A172 (cell line): ENCODE measurements at regions not wholly inside any gene's neighbourhood (a gene's known extent, or its start where the extent isn't known, plus 50 kb on each side); places are given as distances from the start of the nearest gene placed in this dataset.

Experiments
- DNase-seq: peaks from one replicate; pipeline ENCODE4 v3.0.0-alpha.2; 2015; ENCODE audit warnings: low spot score

DNA sequence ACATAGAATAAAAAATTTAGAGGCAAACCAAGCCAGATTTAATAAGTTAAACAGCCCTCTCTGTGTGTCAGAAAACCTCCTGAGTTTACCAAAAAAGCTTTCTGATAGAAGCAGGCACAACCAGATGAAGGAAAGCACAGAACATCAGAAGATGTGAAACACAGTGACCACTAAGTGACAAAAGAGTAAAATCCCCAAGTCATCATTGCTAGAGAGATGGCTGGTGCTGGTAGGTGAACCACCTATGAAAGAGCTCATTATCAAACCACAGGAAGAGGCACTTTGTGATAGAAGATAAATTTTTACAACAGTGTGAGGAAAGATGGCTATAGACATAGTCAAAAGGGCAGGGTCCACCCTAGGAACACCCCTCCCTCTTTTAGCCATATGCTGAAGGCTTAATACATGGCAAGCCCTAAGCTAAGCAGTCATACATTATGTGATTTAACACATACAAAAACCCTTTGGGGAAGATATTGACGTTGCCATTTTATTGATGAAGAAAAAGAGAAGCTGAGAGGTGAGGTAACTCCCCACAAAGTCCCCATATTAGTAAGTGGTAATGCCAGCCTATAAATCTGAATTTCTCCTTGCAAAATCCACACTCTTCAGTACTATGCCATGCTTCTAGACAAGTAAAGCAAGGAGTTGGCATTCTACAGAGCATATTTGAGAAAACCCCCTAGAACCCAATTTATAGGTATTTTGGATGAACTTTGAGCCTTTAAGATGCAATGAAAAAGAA, 449.9 kb downstream of the LRIG3 start:
- no peak for DNase-seq

DNA sequence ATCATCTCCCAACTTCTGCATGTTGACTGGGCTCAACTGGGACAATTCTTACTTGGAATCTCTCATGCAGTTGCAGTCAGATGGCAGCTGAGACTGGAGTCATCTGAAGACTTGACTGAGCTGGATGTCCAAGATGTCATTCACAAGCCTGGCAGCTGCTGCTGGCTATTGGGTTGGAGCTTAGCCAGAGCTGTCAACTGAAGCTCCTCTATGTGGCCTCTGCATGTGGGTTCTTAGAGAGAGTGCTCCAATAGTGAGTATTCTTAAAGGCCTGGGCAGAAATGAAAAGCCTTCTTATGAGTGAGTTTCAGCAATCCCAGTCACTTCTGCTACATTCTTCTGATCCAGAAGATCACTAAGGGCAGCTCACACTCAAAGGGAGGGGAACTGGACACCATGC, 440.9 kb downstream of the LRIG3 start:
- no peak for DNase-seq

DNA sequence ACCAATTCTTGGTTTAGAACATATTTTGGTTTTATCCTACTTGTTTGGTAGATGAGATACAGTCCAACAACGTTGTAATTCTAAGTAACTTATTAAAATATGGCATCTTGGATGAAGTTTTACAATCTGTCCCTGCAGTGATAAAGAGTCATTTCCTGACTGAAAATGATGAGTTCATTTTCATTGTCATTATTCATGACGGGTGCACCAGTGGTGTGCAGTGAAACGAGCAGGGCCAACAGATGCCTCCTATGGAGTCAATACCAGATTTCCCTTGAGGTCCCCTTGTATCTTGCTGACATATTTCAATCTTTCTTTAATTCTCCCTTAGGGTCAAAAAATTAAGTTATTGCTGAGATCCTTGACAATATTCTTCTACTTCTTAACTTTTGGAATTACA, 438.5 kb downstream of the LRIG3 start:
- DNase-seq, result no peak

DNA sequence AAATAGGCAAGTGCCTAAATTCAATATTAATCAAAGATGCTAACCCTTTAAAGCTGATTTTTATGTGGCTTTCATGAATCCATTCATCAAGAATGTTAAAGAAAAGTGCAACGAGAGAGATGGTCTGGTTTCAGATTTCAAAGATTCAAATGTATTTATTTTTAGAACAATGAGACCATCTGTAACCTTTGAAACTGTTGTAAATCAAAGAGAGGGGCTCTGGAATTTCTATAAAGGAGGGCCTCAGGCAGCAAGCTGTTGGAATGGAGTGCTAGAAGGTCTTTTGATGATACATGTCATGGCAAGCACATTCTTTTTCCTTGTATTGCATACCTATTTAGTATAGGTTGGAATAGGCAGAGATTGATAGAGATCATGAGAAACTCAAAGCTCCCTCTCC, 433.0 kb downstream of the LRIG3 start:
- DNase-seq, result no peak

DNA sequence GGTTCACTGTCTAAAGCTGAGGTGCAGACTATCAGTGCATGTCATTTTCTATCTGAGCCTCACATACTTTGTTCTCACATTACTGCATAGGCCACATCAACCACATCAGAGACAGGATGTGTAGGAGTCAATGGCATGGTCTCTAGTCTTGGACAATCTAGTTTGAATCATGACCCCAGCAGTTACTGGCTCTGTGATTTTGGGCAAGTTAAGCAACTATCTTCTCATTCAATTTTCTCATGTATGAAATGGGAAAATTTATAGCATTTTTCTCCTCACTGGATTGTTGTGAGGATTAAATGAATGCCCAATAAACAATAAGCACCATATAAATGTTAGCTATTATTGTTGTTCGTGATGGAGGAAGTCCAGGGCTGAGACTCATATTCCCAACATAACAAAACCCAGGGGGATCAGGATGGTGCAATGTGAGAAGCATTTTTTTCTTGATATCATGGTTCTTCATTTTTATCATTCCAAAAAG, 432.6 kb downstream of the LRIG3 start:
- no peak for DNase-seq

DNA sequence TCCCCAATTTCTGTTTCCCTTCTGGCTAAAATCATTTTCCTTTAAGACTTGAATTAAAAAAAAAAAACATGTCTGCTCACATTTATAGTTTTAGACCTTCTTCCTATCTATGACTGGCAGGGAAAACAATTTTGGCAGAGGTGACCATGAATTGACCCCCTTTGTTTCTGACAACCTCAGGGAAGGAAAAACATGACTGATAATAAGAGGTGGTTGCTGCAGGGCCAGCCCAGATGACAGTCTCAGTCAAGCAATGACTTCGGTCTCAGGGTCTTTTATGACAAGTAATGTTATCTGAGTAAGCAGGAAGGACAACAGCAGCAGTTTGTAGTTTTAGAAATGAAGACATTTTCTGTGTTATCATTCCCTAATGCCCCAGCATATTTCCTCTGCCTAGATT, 430.9 kb downstream of the LRIG3 start:
- DNase-seq, result no peak

DNA sequence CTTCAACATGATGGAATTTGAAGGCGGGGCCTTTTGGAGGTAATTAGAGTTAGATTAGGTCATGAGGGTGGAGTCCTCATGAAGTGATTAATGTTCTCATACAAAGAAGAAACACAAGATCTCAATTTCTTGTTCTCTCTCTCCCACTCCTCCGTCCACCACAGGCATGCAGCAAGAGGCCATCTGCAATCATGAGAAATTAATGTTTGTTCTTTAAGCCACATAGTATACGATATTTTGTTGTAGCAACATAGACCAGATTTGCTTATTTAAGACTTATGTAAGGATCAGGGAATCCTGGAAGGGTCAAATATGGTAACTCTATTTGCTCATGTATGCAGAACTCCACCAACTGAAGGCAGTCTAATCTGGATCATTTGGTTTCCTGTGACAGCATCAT, 429.0 kb downstream of the LRIG3 start:
- peak; percentile 36 for DNase-seq

DNA sequence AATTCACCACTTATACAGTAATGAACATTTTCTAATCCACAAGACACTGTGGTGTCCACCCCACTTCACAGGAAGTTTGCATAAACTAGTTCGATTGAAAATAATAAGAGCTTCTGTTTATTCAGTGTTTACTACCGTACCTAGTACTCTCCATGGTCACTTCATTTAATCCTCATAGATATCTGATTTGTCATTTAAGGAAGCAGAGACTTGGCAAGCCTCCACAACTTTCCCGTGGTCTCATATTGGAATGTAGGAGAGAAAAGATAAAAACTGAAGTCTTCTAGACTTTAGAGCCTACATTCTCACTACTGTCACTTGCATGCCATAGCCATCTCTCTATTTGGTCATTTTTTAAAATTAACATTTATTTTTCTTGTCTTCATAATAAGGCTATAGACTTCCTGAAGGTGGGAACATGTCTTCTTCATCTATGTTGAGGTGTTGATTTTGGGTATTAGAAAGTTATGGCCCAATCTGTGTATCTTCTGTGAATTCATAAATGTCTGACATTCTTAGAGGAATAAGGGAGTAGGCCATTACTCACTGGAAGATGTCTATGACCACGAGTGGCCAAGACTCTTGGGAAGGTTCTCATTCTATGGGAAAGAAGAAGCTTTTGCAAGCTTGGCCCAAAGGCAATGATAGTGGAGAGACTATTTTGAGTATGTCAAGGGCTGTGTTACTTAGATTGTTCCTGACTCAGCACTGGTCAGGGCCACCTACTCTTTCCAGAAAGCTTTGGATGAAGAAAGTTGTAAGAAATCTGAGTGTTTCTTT, 423.7 kb downstream of the LRIG3 start:
- DNase-seq, result no peak

DNA sequence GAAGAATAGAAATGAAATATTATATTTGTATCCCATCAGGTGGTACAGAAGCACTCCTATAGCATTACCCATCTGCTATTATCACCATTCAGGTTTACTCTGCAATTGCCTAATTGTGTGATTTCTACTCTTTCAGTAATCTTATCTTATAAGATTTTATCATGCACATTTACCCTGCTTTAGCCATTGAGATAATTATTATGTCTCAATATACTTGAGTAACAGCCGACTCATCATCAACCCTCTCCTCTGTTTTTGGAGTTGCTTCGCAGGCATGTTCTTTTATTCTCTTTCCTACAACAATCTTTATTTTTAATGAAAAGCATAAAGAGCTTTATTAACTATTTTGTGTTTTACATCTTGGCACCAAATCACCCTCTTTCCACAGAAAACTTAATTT, 419.9 kb downstream of the LRIG3 start:
- DNase-seq, result no peak

DNA sequence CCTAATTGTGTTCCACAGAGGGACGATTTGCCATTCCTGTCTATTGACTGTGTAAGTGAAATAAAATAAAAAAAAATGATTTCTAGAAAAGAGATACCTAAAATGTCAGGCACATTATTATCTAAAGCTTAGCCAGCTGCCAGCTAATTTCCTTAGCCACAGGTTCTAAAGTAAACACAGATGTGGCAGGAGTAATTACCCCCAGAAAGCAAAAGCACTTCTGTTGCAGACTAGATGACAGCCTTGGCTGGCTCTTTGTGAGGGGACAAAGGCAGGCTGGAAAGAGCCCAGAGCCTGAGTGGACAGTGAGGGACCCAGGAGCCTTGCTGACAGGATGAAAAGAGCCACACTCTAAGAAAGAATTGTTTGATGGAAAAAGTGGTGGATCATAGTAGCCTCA, 418.1 kb downstream of the LRIG3 start:
- DNase-seq, result peak; percentile 27

DNA sequence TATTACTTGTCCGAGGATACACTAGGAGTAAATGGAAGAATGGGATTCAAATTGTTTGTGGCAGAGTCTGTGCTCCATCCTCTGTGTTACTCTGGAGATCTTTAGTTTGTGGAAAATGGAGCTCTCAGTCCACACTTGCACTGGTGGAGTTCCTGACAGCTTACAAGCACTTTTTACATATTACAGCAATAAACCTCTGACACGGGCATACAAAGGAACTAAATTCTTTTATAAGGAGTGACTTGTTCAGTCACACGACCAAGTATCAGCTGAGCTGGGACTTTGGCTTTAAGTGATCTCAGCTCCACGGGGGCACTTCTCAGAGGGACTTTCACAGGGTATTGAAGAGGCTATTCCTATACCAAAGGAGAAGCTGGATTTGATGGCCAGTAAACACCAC, 417.5 kb downstream of the LRIG3 start:
- DNase-seq, result no peak

DNA sequence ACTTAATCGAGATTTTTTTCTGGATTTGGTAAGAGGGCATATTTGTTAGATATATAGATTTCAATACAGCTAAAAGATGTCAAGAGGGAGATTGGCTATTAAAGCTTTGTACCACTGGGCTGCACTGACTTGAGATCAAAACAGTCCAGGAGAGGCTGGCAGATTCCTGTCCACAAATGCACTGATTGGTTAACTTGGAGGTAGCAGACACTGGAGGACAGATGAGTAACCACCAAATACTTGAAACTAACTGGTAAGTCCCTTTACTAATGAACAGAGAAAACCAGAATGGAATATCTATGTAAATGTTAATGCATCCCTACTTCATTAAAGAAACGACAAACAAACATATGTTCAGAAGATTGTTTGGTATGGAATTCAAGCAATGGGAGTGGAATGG, 416.6 kb downstream of the LRIG3 start:
- no peak for DNase-seq

DNA sequence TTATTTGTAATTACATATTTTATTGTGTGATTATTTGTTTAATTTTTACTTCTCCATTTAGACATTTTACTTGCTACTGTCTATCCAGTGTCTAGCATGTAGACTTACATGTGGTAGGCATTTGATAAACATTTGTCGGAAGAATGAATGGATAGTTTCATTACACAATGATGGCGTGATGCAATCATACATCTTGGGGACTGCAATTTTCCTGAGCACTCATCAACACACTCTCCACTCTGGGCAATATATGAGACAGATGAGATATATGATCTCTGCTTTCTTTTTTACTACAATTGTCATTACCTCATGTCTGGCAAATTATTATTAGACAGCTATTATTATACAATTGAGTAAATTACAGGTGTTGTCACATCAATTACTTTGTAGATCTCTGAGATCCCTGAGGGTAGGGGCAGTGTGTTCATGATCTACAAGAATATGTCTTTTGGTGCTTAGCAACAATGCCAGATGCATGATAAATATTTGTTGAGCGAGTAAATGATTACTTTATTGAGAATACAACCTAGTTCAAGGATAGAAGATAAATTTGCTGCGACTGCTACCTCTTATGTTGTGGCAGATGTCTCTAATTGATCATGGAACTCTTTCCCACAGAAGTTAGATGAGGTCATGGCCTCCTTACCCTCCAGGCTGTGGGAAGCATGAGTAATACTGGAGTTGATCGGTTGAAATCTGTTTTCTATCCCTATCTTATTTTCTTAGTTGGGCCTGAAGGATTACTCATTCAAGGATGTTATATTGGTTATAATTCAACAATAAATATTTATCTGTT, 416.0 kb downstream of the LRIG3 start:
- DNase-seq, result no peak

DNA sequence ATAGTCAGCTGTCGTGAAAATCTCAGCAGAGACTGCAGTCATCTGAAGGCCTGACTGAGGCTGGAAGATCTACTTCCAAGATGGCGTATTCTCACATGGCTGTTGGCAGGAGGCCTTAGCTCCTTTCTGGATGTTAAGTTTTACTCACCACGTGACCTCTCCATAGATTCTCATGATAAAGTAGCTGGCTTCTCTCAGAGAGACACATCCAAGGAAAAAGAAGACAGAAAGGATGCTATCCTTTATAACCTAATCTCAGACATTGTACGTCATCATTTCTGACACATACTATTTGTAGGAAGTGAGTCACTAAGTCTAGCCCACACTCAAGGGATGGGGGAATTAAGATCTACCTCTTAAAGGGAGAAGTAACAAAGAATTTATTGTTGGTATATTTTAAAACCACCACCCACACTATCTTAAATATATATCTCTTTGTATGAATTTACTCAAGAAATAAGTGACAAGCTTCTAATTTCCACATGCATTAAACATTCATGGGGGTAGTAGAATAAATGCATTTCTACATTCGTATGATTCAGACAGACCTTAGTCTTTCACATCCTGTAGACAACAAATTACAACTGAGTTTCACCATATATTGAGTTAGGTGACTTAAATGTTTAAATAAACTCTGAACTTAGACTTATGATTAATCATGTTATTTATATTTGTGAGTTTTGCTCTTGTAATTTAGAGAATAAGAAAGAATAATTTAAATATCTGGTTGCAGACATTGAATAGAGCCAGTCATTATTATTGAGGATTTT, 411.0 kb downstream of the LRIG3 start:
- peak; percentile 65 for DNase-seq

DNA sequence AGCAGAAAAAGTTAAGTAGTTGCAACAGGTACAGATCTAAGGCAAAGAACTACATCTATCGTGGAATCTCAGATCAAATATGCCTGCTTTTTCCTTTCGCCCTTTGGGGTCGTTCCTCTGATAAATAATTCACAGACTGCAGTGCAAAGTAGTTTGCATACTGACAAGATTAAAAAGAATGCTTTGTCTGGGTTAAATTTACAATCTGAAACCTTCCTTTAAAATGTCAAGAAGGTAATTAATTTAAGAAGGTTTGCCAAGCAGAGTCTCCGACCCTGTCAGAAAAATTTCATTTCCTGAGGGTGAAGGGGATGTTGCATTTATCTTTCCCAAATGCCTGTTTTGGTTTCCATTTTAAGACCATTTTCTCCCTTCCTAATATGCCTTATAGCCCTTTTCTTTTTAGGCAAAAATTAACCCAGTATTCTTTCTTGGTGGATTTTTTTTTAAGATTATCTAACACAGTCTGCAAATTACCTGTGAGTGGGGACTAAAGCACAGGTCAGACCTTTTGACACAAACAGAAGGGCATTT, 406.9 kb downstream of the LRIG3 start:
- DNase-seq, result no peak

DNA sequence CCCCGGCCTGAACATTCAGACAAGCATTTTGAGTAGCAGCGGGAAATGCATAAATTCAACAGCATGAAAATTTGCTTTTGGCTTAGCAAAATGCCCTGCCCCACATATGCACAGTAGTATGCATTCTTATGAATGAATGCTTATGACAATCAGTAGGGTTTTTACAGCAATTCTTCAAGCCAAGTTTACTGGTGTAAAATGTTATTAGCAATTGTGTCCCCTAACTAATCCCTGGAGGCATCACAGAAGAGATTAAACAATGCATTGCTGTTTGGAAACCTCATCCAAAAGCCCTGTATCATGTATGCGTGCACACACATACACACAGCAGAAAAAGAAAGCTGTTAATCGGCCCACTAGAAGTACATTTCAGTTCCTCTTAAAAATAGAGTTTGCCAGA, 406.5 kb downstream of the LRIG3 start:
- DNase-seq, result no peak

DNA sequence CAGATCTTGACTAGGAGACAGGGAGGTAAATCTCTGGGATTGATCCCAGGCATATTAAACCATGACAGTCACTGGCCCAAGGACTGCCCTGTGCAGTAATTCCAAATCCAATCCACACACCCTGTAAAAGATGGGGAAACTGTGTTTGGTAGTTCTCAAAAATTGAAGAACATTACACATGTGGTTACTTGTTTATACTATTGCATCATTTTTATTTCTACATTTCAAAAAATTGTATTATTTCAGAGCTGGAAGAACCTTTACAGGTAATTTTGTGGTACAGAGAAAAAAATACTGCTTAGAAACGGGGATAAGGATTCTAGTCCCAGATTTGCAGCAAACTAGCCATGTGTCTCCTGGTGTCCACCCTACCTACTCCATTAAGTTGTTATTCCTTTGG, 400.5 kb downstream of the LRIG3 start:
- no peak for DNase-seq

DNA sequence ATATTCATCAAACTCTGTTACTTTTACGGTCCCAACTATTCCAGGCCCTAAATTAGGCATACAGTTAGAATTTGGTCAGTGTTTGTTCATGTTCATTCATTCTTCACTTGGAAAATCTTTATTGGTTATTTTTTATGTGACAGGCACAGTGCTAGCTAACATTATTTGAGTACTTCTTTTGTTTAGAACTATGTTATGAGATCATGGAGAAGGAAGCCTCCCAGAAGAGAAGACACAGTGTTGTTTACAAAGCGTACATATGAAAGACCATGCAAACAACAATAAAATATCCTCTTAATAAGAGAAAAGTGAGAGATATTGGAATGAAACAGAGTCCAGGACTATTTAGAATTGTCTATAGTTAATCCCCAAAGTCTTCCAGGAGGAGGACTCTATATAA, 399.2 kb downstream of the LRIG3 start:
- DNase-seq, result no peak

DNA sequence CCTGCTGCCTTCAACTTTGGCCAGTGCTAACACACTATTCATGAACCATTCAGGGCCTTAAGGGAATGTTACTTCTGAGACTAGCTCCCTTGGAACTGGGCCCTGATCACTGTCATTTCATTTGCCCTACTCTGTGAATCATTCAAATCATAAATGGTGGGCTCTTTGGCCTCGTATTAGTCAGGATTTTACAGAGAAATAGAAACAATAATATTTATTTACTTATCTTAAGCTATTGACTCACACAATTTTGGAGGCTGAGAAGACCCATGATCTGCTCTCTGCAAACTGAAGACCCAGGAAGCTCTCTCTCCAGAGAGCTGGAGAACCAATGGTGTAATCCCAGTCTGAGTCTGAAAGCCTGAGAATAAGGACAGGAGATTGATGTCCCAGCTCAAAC, 398.5 kb downstream of the LRIG3 start:
- DNase-seq, result no peak

DNA sequence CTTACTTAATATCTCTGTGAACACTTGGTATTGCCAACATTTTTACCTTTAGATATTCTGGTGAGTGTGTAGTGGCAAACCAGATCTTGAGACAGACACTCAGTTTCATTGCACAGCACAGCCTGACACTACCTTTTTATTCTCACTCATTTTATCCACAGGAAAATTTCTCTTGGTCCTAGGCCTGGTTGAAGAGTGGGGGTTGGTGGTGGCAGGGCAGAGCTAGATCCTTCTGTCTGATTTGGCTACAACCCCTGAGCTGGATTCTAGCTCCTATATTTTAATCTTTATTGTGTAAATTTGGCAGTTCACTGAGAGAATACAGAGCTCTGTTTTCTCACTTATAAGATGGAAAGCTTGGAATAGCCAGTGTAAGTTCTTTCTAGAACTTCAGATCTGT, 396.9 kb downstream of the LRIG3 start:
- DNase-seq, result no peak

DNA sequence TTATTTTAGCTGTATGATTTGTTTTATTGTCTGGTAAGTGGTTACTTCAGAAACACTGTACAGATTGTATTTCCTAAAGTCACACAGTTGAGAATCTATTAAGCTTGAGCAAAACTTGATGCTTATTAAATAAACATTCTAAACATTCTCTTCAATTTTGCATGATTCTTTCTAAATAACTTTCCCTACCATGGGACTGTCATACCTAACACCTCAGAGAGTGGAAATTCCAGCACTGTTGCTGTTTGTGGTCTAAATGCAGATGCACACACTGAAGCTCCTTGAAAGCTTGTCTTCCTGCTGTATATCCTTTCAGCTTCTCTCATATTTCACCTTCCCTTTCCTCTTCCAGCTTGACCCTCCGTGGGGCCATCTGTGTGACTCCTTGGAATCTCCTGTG, 392.0 kb downstream of the LRIG3 start:
- DNase-seq, result no peak
